NCI-H1417 treated with DMSO at 0.1 percent for 48 hours (cell line): ENCODE measurements at regions not wholly inside any gene's neighbourhood (a gene's known extent, or its start where the extent isn't known, plus 50 kb on each side); places are given as distances from the start of the nearest gene placed in this dataset.
A peak's percentile ranks its signal among the peaks of the same experiment; 100 is the strongest.

ENCODE experiments used
- DNase-seq: peaks from one replicate; lab custom pipeline; 2025; lab: John Stamatoyannopoulos, UW

DNA sequence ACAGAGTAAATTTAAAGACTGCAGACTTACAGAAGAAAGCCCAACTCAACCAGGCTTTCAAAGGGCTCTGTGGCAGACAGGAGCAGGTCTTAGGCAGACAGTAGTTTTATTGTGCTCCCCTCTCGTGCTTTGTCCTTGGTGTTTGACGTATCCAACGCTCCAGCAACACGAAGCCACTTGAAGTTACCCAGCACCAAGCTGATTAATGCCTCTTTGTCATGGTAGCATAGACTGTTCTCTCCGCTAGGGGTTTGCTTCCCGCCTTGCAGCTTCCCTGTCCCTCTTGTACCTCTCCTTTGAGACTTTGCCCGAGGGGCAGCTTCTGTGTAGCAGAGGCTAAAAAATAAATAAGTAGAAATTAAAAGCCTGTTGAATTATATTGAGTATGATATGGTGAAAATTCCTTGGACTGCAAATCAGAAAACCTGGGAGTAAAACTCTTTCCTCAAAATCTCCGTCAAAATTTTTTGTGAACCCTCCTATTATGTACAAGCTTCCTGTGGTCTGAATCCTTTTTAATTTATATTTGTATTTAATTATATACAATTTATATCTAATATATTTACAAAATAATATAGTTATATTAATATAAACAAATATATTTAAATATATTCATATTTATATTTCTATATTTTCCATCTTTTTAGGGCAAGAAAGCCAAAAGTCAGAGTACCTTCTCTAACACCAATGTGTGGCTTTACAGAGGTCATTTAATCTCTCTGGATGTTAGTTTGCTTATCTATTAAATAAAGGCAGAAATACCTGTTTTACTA is 405.4 kb downstream of the DMAC1 start:
- no peak for DNase-seq

- DNase-seq: no peak
Measured at GRCh38 chr9:7392148-7392547, 407.4 kb downstream of the DMAC1 start.

- DNase-seq: no peak
Measured at GRCh38 chr9:7388755-7389154, 410.8 kb downstream of the DMAC1 start.

DNA sequence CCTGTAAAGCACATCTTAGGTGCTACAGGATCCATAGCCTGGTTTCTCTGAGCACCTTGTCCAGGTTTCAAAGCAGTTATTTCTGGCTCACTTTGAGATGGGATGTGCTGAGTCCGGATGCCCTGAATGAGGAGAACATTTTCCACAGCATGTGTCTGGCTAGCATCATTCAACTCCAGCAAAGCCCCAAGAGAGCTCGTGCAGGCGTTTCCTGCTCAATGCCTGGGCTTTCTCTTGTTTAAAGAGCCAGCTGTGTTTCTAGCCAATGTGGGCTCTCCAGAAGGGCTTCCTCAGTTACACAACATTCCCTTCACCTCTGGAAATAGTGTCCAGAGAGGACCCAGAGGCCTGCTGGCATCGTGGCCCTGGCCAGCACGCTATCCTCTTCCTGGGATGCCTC is 411.7 kb downstream of the DMAC1 start:
- DNase-seq: no peak

- no peak for DNase-seq
Measured at GRCh38 chr9:7382304-7382703, 417.3 kb downstream of the DMAC1 start.

- no peak for DNase-seq
Measured at GRCh38 chr9:7377489-7377888, 422.1 kb downstream of the DMAC1 start.

- no peak for DNase-seq
Measured at GRCh38 chr9:7376833-7377232, 422.7 kb downstream of the DMAC1 start.

DNA sequence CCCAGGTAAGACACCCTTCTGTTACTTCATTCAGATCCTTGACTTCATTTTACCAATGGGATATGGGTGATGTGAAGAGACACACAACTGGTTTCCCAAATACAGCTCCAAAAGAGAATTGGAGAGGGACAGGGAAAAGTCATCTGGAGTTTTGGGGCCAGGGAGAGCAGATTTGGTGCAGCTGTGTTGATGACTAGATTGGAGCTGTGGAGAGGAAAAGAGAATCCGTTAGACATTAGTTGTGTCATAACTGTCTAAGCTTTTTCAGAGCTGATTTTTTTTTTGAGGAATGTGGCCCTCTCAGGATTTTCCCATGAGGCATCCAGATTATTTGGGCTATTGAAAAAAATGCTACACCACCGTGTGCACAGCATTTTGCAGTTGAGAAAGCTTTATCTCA is 423.4 kb downstream of the DMAC1 start:
- DNase-seq: no peak

DNA sequence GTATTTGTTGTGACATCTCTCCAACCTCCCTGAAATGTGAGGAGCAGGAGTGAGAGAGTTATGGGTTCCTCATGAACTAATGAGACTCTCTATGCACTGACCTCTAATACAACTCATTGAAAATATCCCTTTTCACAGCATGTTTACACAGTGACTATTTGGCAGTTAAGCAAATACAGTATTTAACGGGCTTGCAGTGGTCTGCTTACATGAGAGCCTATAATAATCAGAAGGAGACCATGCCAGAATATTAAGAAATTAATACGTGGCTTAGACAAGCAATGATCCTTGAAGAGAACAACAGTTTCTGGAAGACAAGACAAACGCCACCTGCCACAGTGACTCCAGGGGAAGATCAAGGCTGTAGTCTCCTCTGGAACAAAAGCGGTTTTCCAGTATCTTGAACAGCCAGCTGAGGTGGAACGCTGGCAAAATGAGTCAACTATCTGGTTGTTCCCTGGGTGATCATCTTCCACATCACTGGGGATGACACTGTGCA is 424.5 kb downstream of the DMAC1 start:
- DNase-seq: peak; percentile 54

DNA sequence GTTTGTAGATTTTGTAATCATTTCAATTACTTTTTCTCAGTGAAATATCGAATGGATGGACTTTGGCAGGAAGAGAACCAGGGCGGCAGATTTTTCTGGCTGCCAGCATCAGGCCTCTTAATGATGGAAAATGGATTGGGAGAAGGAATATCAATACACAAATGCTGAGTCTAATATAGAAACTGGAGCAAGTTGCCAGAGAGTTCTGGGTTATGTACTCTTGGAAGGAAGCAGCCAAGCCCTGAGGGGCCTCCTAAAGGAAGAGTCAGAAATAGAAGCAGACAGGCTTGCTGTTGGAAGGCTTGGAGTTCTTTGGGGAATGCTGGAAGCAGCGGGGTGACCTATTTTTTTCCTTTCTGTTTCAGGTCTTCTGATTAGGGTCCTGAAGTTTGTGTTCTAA is 428.6 kb downstream of the DMAC1 start:
- DNase-seq: no peak

DNA sequence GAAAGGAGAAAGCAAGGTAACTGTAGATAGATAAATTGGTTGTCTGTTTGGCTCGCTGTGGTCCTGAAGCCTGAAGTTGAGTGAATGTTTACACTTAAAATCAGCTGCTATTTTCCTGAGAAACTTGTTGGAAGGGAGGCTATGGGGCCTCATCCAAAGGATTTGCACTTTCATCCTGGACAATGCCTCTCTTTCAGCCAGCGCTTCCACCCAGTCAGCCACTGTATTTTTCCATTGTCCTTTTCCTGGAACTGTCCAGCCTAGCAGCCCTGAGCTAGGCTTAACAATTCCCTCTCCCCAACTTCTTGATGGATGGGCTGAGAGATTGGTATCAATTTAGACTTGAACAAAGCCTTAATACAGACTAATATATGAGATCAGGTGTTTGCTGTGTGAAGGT is 429.2 kb downstream of the DMAC1 start:
- DNase-seq: no peak

DNA sequence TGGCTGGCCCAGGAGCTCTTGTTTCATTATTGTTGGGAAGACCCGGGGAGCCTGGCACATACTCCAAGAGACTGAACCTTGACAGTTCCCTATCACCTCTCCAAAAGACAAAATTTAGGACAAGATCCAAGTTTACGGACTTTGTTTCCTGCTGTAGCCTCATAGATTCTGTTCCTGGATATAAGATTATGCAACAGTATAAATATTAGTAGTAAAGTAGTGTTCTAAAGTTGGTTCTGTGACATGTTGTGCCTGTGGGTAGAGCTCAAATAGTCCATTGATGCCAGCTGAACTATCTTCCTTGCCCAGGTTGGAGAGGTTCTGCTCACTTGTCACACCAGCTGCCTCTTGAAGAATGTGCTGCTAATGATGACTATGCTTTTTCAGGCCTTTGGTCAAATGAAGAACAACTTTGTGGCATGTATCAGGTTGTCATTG is 430.2 kb downstream of the DMAC1 start:
- DNase-seq: no peak

- no peak for DNase-seq
Measured at GRCh38 chr9:7368410-7369292, 430.9 kb downstream of the DMAC1 start.

- DNase-seq: no peak
Measured at GRCh38 chr9:7367726-7368125, 431.9 kb downstream of the DMAC1 start.

GRCh38 chr9:7366121-7366520 is 433.5 kb downstream of the DMAC1 start:
- DNase-seq: no peak

DNA sequence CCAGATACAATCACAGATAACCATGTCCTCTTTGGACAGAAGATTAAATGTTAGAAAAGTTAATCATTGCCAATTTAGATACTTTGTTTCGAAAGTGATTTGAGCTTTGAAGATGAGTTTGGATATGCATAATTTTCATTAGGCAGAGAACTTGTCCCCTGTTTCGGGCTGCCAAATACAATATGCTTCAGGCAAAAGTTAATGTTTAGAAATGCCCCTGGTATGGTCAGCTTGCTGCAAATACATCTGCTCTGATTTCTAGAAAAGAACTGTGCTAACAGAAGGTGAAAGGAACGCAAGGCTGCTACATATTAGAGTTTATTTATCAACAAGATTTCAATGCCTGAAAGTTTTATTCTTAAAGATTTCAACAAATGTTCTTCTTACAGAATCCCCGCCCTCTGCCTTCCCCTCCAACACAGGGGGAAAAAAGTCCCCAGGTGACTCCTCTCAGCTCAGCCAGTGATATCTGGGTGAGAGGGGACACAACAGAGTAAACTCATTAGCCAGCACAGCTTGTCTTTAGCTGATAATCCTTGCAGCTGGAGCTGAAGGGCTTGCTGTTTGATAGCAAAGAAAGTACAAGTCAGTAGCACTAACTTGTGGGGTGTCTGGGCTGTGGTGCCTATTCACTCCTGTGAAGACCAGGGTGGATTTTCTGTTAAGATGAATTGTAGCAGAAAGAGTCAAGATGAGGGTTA is 435.7 kb downstream of the DMAC1 start:
- no peak for DNase-seq

DNA sequence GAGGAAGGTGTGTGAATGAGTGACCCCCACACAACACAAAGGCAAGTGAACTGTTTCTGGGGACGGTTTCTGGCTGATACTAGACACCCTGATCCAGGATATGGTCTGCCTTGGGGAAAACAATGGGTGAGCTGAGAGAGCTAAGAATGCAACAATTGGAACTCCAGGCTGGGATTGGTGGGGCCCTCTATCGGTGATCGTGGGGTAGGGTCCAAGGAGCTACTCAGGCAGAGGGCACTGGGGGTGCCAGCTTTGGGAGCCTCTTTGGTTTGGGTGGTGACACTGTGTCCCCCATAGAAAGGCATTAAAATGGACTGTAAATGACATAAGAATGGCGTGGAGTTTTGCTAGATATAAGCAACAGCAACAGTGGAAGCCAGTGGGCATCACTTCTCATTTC is 439.1 kb downstream of the DMAC1 start:
- DNase-seq: no peak

- no peak for DNase-seq
Measured at GRCh38 chr9:7358876-7359275, 440.7 kb downstream of the DMAC1 start.

GRCh38 chr9:7354704-7355103 is 444.9 kb downstream of the DMAC1 start:
- no peak for DNase-seq

- no peak for DNase-seq
Measured at GRCh38 chr9:7348692-7349091, 450.9 kb downstream of the DMAC1 start.

GRCh38 chr9:7347556-7347955 is 452.0 kb downstream of the DMAC1 start:
- no peak for DNase-seq

DNA sequence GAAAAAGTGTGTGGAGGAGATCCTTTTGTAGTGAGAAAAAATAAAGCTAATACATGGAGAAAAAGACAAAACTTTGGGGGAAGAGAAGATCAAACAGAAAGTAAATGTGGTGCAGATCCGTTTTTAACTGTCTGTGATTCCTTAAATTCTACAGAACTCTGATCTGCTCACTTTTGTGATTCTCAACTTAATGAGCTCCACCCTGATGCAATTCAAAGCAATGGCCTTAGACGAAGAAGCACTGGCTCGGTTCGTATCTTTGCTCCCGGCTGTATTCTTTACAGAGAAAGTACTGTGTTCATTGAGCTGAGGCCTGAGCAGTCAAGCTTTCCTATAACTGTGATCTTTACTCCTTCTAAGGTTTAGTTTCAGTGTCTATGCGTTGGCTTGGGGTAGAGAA is 453.4 kb downstream of the DMAC1 start:
- DNase-seq: no peak

- no peak for DNase-seq
Measured at GRCh38 chr9:7342736-7343135, 456.8 kb downstream of the DMAC1 start.
